Cerebellar cortex (tissue), 1 donor: ENCODE measurements at regions not wholly inside any gene's neighbourhood (a gene's known extent, or its start where the extent isn't known, plus 50 kb on each side); places are given as distances from the start of the nearest gene placed in this dataset.
A peak's percentile ranks its signal among the peaks of the same experiment; 100 is the strongest.

Source experiments
- DNase-seq: peaks from one replicate; pipeline ENCODE4 v3.0.0-alpha.2; 2015; ENCODE audit warnings: low spot score

GRCh38 chr9:121569266-121569648 lies 69.6 kb upstream of the GGTA1 start:
- DNase-seq = no peak

GRCh38 chr9:121572581-121572980 lies 72.9 kb upstream of the GGTA1 start:
- DNase-seq = no peak

GRCh38 chr9:121573717-121574485 lies 74.3 kb upstream of the GGTA1 start:
- DNase-seq = peak; percentile 83

GRCh38 chr9:121574774-121575519 lies 75.3 kb upstream of the GGTA1 start:
- DNase-seq = no peak

- DNase-seq = no peak
Observed at GRCh38 chr9:121576281-121577075, 75.0 kb upstream of the DAB2IP start.

GRCh38 chr9:121577166-121577565 lies 74.3 kb upstream of the DAB2IP start:
- peak; percentile 51 for DNase-seq

GRCh38 chr9:121577572-121577971 lies 73.9 kb upstream of the DAB2IP start:
- DNase-seq = no peak

- DNase-seq = no peak
Observed at GRCh38 chr9:121581786-121582600, 69.4 kb upstream of the DAB2IP start.

- no peak for DNase-seq
Observed at GRCh38 chr9:121582641-121583040, 68.8 kb upstream of the DAB2IP start.

- DNase-seq = no peak
Observed at GRCh38 chr9:121584421-121584820, 67.0 kb upstream of the DAB2IP start.

- DNase-seq = no peak
Observed at GRCh38 chr9:121587863-121588262, 63.6 kb upstream of the DAB2IP start.

GRCh38 chr9:121589986-121590385 lies 61.4 kb upstream of the DAB2IP start:
- DNase-seq = no peak

GRCh38 chr9:121592265-121592664 lies 59.2 kb upstream of the DAB2IP start:
- no peak for DNase-seq

- no peak for DNase-seq
Observed at GRCh38 chr9:121593066-121593465, 58.4 kb upstream of the DAB2IP start.

GRCh38 chr9:121596515-121596914 lies 54.9 kb upstream of the DAB2IP start:
- DNase-seq = no peak

- no peak for DNase-seq
Observed at GRCh38 chr9:121597698-121598166, 53.7 kb upstream of the DAB2IP start.

- DNase-seq = peak; percentile 72
Observed at GRCh38 chr9:121598167-121598964, 53.1 kb upstream of the DAB2IP start.

- DNase-seq = peak; percentile 68
Observed at GRCh38 chr9:121598965-121599871, 52.2 kb upstream of the DAB2IP start.

GRCh38 chr9:121599872-121600585 lies 51.4 kb upstream of the DAB2IP start:
- DNase-seq = no peak
